ENCODE measurements at regions not wholly inside any gene's neighbourhood (a gene's known extent, or its start where the extent isn't known, plus 50 kb on each side); places are given as distances from the start of the nearest gene placed in this dataset.

DNA sequence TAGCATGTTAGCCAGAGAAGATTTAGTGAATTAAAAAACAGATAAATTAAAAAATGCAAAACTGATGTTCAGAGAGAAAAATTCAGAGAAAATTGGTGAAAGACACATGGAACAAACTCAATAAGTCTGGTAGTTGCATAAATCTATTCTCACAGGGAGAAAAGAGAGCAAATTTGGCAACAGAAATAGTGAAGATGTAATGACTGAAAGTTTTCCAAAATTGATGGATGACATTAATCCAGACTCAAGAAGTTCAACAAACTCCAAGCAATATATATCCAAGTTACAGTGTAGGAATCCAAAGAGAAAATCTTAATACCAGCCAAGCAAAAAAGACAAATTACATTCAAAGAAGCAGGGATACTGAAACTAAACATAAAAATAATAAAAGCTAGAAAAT is 302.7 kb upstream of the ARPP21 start:
- no peak for DNase-seq

DNA sequence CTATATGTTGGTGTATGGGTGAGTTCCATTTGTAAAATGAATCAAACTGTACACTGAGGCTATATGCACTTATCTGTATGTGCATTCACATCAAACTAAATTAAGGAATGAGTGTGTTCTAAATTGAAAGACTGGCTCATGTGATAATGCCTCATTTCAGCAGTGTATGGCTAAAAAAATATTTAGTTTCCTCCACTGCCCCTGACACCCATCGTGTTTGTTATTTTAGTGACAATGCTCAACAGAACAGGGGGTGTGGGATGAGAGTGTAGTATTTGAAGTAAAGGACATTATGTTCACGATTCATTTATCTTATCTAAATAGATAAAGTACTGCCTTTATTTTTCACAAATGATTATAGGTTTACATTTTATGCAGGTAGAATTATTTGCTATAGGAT is 301.1 kb upstream of the ARPP21 start:
- no peak for DNase-seq

DNA sequence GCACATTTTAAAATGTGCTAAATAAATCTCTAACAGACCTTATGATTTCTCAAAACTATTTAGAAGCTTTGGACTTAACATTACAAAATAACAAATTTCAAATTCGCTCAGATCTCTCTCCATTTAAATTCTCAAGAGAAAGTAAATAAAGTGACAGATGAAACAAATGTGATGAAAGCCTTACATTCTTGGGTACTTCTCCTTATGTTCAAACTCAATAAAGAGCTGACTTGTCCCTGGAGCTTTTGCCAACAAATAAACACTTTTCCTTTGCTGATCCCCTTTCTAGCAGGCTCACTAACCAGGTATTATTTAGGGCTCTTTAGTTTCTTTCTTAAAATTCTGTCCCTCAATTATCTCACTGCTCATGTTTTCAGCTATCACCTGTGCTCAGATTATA is 259.1 kb upstream of the ARPP21 start:
- DNase-seq = no peak

DNA sequence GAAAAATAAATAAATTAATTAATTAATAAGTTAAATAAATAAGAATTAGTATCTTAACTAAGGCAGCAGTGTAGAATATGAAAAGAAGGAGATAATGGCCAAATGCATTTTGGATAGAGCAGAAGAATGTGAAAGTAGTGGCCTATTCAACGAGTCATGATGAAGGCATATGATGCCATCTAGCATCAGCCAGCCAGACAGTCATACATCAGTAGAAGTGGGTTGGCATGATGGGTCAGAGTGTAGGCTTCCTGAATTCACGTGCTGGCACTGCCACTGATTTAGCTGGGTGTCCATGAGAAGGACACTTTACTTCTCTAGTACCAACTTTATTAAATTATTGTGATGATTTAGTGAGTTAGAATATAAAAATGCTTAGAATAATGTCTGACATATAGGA is 256.1 kb upstream of the ARPP21 start:
- DNase-seq = no peak

DNA sequence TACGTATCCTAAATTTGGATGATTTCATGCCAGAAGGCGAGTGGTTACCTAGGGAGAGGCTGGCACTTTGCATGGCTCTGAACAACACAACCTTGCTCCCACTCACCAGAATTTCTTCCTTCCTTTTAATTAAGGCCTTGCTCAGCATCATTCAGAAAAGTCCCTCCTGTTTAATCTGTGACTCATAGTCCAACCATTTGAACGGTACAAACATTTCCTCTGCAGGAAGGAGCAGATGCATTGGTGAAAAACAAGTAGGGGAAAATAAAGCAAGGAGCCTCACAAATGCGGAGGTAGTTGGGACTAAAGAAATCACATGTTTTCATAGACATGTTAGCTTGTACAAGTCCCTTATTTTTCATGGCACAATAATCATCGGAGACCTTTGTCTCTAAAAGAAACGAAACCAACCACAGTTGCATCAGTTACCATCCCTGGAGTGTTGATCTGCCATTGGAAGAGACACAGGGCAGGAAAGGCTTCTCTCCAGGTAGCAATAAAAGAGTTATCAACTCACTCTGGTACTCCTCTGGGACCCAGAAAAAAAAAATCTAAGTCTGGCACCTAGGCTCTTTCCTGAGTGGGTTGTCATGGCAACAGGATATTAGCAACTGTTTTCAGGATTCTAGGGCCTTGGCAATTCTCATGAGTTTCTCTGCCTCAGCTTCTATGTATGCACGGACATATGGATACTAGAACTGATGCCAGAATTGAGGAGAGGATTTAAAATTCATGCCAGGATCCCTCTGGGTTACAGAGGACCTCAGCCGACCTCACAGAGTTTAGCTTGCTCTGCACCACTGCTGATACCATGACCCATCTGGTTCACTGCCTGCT is 255.4 kb upstream of the ARPP21 start:
- no peak for DNase-seq

DNA sequence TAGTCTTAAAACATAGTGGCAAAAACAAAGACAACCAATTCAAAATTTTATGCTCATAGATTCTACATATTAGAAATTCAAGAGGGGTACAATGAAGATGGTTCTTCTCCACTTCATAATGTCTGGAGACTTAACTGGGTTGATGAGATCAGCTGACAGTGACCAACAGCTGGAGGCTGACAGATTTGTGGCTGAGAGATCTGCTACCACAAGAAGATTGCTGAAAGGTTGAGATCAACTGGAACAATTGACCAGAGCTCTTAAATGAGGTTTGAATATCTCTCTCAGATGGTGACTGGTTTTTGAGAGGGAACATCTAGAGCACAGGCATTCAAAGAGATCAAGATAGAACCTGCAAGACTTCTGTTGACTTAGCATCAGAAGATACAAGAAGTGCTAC is 254.1 kb upstream of the ARPP21 start:
- no peak for DNase-seq

DNA sequence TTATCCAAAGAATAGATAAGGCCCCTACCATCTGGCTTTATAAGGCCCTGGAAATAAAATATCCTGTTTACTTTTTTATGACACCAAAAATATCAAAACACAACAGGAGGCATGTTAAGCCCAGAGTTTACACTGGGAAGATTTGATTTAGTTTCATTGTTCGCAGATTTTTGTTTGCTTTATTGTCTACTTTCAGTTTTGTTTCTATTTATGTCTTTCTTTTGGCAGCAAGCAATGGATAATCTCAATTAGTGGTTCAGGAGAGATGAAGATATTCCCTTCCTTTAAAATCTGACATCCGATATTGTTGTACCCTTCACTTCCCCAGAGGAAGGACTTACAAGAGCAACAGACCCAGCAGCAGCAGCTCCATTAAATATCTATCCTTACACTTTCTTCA is 249.4 kb upstream of the ARPP21 start:
- DNase-seq = no peak

DNA sequence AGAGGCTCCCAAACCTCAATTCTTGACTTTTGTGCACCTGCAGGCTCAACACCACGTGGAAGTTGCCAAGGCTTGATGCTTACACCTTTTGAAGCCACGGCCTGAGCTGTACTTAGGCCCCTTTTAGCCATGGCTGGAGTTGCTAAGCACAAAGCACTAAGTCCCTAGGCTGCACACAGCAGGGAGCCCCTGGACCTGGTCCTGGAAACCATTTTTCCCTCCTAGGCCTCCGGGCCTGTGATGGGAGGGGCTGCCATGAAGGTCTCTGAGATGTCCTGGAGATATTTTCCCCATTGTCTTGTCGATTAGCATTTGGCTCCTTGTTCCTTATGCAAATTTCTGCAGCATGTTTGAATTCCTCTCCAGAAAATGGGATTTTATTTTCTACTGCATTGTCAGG is 247.1 kb upstream of the ARPP21 start:
- no peak for DNase-seq

DNA sequence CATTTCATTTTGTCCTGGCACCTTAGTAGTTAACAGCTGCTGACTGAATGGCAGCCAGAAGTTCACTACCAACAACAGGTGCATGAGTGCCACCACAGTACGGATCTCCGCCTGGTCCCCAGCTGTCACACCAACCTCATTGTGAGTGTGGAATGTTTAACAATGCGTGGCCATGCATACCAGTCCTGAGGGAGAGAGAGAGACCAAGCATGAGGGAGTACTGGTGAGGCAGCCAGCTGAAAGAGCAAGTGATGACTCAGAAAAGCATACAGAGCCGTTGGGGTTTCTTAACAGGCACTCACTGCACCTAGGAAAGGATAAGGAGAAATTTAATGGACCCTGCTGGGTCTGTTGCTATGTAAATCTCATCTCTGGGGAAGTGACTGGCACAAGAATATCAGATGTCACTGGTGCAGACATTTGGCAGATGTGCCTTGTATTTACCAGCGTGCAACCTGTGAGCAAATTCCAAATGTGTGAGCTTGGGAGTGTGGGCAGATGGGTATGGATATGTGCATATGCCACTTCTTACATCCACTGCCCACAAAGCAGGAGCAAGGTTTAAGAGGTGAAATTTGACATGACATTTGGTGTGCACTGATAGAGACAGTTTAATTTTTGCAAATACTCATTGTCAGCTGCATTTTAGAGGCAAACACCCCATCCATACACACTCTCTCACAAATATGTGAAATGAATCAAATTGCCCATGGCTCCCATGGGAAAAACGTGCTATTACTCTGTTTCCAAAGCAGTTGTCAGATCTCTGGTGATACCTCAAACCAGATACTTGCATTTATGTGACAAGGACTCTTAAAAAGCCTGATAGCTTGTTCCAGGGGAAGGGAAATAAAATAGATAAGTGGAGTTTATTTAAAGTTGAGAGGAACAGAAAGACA is 245.2 kb upstream of the ARPP21 start:
- DNase-seq = no peak

DNA sequence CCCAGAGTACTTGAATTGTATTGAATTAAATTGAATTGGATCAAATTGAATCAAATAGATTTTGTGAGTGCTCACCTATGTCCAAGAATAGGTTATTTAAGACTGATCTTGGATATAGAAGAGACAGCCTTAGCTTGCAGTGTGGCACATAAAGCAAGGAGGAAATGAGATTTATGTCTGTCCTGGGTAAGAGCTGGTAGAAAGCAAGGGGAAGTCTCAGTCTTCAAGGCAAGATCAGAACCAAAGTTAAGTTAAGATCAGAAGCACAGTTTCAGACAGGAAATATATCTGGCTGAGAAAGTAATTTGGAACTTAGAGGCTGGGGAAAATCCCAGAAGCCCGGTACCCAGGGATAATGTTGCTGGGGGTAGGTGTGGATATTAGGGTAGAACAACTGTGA is 244.4 kb upstream of the ARPP21 start:
- no peak for DNase-seq

DNA sequence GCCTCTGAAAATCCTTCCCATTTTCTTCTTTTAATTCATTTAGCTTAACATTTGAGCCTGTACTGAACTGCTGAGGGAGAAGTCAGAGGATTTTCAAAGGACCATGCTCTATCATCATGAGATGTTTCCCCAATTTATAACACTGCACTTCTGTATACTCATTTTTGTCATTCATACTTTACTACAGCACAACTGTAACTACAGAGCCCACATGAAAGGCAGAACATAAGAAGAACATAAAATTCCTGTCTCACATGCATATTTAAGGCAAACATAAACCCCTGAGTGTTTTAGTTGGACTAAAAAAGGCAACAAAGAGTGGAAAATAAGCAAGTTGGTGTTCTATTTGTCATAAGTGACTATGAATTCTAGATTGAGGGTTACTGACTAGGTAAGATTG is 237.7 kb upstream of the ARPP21 start:
- no peak for DNase-seq

DNA sequence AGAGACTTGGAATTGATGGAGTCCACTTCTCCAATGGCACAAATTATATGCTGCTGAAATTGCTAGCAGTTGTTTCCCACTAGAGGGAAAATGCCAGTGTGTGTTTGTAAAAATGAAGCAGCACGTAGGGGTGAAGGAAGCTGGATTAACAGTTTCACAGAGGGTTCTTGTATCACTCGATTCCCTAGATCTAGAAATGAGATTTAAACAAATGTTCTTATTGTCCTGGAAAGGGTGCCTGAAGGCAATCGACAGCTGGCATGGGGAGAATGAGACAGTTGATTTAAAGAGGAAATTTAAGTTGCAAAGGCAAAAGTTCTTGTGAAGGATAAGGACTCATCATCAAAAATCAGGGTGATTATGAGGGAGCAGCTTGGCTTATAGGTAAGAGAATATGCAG is 234.8 kb upstream of the ARPP21 start:
- no peak for DNase-seq

DNA sequence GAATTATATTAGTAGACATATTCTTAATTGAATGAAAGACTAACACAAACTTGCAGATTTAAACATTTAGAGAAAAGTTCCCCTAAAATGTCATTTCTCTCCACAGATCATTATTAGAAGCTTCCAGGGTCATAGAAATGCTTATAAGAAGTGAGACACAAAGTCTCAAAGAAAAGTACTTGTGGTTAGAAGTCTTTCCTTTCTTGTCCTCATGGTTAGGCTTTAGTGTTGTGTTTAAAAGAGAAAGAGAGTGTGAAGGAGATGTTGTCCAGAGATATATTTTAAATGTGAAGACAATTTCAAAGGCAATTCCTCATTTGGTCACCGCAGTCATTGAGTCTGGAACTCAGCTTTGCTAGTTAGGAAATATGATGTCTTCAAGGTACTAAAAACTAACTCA is 230.4 kb upstream of the ARPP21 start:
- no peak for DNase-seq

DNA sequence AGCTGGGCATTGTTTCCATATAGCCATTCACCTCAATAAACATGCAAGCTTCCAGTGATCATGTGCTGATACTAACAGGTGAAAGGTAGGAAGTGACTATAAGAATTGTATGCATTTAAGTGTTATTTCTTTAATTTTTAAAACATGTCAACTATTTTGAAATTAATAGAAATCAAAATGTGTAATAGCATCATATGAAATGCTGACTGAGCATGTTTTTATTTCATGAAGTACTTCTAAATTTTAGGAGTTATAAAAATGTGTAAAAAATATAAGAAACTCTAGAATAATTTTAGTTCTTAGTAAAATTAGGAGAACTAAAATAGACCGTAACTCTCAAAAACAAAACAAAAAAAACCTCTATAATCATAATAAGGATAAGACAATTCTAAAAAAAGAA is 229.3 kb upstream of the ARPP21 start:
- no peak for DNase-seq

DNA sequence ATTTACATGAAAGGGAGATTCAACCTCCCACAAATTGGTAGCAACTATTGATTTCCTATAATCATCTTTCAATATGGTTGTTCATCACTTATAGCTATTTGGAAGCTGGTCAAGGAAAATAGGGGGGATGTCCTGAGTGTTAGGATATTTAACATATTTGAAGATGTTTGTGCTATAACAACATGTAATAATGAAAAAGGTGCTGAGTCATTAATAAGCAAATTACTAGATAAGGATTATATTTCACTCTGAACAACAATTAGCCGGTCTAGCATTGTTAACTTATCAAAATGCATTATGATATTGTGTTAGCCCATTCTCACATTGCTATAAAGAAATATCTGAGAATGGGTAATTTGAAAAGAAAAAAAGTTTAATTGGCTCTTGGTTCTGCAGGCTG is 225.8 kb upstream of the ARPP21 start:
- DNase-seq = no peak

DNA sequence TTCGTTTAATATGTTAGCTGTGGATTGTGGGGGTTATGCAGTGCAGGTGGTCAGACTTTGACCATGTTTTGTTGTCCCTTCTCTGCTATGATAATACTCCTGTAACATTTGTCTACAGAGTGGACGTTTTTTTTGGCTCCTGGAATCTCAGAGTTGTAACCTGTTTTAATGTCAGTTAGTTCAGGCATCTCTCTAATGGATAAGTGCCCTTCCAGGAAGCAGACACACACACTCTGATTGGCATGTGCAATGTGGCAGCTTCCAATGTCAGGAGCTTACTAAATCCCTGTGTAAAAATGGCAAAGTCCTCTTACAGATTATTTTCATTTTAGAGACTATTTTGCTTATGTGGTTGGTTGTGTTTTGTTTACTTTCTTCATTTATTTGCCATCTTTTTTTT is 222.2 kb upstream of the ARPP21 start:
- DNase-seq = no peak

DNA sequence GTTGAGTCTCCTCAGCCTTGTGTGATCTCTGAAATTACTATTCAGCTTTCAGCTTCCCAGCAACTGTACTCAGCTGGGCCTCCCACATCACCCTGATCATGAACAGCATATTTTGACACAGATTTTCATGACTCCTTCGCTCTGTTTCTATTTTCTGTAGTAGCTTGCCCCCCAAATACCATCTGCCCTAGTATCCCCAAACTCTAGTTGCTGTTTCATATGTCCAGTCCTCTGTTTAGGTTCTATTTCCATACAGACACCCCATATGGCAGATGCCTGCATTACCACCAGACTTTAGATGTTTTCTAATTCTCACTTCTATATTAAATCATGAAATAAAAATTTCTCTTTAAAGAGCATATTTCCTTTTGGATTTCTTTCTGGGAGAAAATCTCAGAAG is 217.2 kb upstream of the ARPP21 start:
- no peak for DNase-seq

DNA sequence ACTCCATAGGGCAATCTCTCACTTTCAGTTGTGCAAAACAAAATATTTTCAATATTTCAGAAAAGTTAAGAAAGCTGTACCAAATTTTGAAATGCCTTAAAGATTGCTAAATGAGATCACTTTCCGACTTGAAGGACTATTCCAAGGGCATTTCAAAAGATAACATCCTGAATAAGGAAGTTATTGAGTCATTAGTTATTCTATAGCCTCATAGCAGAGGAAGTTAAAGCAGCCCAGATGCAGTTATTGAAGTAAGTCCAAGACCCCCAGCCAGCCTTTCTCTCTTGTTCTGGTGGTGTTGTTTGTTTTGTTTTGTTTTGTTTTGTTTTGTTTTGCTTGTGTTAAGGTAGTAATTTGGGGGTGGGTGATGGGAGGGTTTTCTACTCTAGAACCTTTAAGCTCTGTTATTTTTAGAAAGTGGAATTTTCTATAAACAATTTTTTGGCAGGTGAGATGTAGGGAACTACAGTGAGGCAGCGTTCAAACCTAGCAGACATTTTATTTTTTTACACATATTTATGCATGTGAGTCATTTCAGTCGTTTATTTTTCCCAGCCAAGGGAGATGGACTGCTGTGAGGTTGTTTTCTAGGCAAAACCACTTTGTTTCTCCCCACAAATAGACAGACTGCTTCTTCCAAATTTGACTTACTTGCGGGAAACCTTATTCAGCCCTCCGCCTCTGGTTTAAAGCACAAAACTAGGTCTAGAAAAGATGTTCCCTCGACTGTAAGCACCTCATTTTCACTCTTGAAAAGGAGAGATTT is 216.3 kb upstream of the ARPP21 start:
- no peak for DNase-seq

DNA sequence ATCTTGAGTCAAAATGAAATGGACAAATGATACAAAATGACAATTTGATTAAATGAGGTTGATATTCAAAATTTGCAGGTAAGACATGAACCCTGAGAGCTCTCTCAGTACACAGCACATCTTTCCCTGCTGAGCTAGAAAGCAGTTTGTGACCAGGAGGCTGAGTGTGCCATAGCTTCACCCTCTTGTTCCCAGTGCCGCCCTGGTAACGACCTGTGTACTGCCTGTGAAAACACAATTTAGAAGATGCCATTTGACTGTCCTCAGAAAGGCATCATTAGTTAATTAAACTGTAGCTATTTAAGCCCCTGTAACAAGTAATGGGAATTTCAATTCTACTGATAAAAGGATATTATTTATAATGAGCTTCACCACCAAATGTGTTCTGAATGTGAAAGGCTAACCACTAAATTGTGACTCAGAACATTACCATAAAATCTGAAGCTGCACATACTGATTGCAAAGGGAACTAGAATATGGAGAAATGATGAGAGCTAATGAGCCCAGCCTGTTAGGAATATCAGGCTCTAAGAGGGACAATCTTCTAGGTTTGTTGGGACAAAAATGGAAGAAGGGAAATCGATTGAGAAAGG is 212.9 kb upstream of the ARPP21 start:
- no peak for DNase-seq

DNA sequence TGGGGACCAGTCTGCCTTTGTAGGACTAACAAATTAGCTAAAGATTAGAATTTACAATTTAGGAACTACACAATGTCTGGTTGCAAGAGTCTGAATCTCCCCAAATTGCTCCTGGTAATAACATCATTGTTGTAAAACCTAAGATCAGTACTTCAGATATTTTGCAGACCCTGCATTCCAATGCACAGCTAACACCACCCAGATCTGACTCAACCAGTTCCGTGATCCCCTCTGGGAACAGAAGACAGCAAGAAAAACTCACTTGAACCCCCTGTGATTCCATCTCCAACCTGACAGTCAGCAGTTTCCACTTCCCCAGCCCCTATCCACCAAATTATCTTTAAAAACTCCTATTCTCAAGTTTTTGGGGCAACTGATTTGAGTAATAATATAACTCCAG is 201.9 kb upstream of the ARPP21 start:
- DNase-seq = no peak

DNA sequence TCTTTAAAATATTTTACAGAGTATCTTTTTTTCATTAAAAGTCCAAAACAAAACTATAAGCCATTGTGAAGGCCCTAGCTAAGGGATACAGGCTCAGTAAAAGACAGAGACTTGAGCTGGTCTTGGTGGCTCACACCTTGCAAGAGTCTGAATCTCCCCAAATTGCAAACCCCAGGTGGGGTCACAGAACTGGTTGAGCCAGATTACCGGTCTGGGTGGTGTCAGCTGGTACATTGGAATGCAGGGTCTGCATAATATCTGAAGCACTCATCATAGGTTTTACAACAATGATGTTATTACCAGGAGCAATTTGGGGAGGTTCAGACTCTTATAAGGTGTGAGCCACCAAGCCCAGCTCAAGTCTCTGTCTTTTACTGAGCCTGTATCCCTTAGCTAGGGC is 201.2 kb upstream of the ARPP21 start:
- DNase-seq = no peak

DNA sequence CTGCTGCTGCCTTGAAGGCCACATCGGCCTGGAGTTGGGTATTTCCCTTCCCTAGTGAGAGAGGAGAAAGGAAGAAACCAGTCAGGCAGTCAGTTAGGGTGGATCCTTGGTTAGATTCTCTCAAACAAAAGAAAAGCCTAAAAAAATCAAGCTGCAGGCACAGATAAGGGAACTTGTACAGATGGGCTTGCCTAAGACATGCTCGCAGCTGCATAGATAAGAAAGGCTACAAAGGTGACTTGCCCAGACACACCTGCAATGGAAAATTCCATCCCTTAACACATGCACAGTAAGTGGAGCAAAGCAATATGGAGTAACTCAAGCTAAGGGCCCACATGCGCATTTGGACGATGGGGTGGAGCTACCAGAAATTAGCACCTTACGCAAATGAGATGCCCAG is 199.7 kb upstream of the ARPP21 start:
- DNase-seq = no peak

DNA sequence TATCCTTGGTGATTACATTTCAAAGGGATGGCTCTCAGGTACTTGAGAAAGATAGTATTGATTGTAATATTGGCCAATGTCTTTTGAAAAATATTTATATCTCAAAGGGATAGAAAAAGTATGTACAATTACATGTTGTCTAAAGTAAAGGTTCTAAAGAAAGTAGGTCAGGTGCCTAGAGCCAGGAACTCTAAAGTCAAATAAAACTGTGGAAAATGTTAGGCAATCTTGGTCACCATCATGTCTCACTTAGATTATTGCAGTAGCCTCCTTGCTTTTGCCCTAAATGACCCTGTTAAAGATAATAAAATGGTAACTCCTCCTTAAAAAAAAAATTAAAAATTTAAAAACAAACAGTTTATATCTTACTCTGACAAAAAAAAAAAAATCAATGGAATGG is 198.5 kb upstream of the ARPP21 start:
- no peak for DNase-seq
